ENCODE measurements at regions not wholly inside any gene's neighbourhood (a gene's known extent, or its start where the extent isn't known, plus 50 kb on each side); places are given as distances from the start of the nearest gene placed in this dataset.

DNA sequence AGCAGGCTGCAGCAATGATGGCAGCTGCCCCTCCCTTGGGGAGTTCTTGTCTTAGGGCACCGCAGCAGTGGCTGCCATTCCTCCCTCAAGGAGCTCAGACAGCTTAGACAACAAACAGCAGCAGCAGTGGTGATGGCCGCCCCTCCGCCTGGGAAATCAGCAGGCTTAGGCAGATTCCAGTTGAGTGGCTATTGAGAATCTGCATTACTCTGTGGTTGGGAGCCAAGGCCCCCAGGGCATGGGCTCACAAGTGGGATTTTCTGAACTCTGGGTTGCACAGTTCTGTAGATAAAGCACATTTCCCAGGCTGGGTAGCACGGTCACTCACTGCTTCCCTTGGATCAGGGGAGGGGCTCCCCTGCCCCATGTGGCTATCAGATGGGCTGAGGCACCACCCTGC is 1280.7 kb upstream of the TMPRSS15 start:
- Histone ChIP-seq H3K4me1 (ENCODE audit: insufficient read depth, low read length) (no peaks in the 10 kb centered on the region), H3K4me3 (ENCODE audit: insufficient read depth, low read depth, low read length) (no peak overlapping the region), H4K20me1 (ENCODE audit: insufficient read depth, low read length) (no peaks in the 10 kb centered on the region), H3K27ac (ENCODE audit: low read depth, low read length) (no peak overlapping the region), H3K36me3 (ENCODE audit: insufficient read depth, low read length) (no peaks in the 10 kb centered on the region), H3K9ac (ENCODE audit: low read length) (no peak overlapping the region), H3K79me2 (ENCODE audit: insufficient read depth, low read length) (no peaks in the 10 kb centered on the region), H2AFZ (ENCODE audit: low read depth, low read length) (no peak overlapping the region), H3K9me3 (ENCODE audit: insufficient read depth, low read depth, low read length) (peaks cover 7% of the 10 kb centered on the region), H3K4me2 (ENCODE audit: low read length) (no peak overlapping the region), H3K27me3 (ENCODE audit: insufficient read depth, low read length) (no peaks in the 10 kb centered on the region)
- no peaks in the 10 kb centered on the region for H3K4me1 Mint-ChIP-seq (ENCODE audit: low read depth, unreplicated experiment)
- FAIRE-seq = no peak
- no peak for DNase-seq (ENCODE audit: low read depth)
- H3K36me3 Mint-ChIP-seq (ENCODE audit: low read depth, unreplicated experiment) = no peaks in the 10 kb centered on the region
- H3K9me3 Mint-ChIP-seq (ENCODE audit: unreplicated experiment) = no peaks in the 10 kb centered on the region
- TF ChIP-seq EZH2 (IDR thresholded peaks at IDR 0.05; ENCODE audit: insufficient read depth, low read length) = no peak
- TF ChIP-seq, protein P1, sequence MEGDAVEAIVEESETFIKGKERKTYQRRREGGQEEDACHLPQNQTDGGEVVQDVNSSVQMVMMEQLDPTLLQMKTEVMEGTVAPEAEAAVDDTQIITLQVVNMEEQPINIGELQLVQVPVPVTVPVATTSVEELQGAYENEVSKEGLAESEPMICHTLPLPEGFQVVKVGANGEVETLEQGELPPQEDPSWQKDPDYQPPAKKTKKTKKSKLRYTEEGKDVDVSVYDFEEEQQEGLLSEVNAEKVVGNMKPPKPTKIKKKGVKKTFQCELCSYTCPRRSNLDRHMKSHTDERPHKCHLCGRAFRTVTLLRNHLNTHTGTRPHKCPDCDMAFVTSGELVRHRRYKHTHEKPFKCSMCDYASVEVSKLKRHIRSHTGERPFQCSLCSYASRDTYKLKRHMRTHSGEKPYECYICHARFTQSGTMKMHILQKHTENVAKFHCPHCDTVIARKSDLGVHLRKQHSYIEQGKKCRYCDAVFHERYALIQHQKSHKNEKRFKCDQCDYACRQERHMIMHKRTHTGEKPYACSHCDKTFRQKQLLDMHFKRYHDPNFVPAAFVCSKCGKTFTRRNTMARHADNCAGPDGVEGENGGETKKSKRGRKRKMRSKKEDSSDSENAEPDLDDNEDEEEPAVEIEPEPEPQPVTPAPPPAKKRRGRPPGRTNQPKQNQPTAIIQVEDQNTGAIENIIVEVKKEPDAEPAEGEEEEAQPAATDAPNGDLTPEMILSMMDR (IDR thresholded peaks at IDR 0.05; ENCODE audit: insufficient read depth, low read depth, low read length) = no peak
- no peak overlapping the region for H3K4me3 Mint-ChIP-seq (ENCODE audit: unreplicated experiment)
- H3K27me3 Mint-ChIP-seq (ENCODE audit: low read depth, unreplicated experiment) = no peaks in the 10 kb centered on the region
- H3K27ac Mint-ChIP-seq (ENCODE audit: unreplicated experiment) = no peak overlapping the region

DNA sequence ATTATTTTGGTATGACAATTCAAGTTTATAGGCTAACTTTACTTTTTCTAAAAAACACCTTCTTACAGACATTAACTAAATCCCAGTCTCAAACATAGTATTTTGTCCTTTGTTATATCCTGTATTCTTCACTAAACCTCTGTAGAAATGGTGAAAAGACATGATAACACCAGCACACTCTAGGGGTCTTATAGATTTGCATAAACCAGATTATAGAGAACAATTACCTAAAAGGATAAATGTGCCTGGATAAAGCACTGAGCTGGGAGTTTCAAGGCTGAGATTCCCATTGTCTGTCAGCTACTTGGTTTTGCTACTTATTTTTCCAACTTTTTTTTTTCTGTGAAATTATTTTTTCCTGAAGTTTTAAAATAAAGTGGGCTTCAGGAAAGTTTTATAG is 1288.6 kb upstream of the TMPRSS15 start:
- Histone ChIP-seq H3K4me1 (ENCODE audit: insufficient read depth, low read length) (no peaks in the 10 kb centered on the region), H3K4me3 (ENCODE audit: insufficient read depth, low read depth, low read length) (no peak overlapping the region), H2AFZ (ENCODE audit: low read depth, low read length) (no peak overlapping the region), H3K79me2 (ENCODE audit: insufficient read depth, low read length) (no peaks in the 10 kb centered on the region), H3K4me2 (ENCODE audit: low read length) (no peak overlapping the region), H3K36me3 (ENCODE audit: insufficient read depth, low read length) (no peaks in the 10 kb centered on the region), H3K27ac (ENCODE audit: low read depth, low read length) (no peak overlapping the region), H3K9ac (ENCODE audit: low read length) (no peak overlapping the region), H3K27me3 (ENCODE audit: insufficient read depth, low read length) (no peaks in the 10 kb centered on the region), H4K20me1 (ENCODE audit: insufficient read depth, low read length) (no peaks in the 10 kb centered on the region), H3K9me3 (ENCODE audit: insufficient read depth, low read depth, low read length) (no peaks in the 10 kb centered on the region)
- no peaks in the 10 kb centered on the region for H3K27me3 Mint-ChIP-seq (ENCODE audit: low read depth, unreplicated experiment)
- no peak for DNase-seq (ENCODE audit: low read depth)
- TF ChIP-seq EZH2 (IDR thresholded peaks at IDR 0.05; ENCODE audit: insufficient read depth, low read length) = no peak
- TF ChIP-seq, protein P1 (IDR thresholded peaks at IDR 0.05; ENCODE audit: insufficient read depth, low read depth, low read length) = no peak
- no peaks in the 10 kb centered on the region for H3K36me3 Mint-ChIP-seq (ENCODE audit: low read depth, unreplicated experiment)
- H3K27ac Mint-ChIP-seq (ENCODE audit: unreplicated experiment) = no peak overlapping the region
- no peaks in the 10 kb centered on the region for H3K4me1 Mint-ChIP-seq (ENCODE audit: low read depth, unreplicated experiment)
- no peak for FAIRE-seq
- no peaks in the 10 kb centered on the region for H3K9me3 Mint-ChIP-seq (ENCODE audit: unreplicated experiment)
- H3K4me3 Mint-ChIP-seq (ENCODE audit: unreplicated experiment) = no peak overlapping the region

DNA sequence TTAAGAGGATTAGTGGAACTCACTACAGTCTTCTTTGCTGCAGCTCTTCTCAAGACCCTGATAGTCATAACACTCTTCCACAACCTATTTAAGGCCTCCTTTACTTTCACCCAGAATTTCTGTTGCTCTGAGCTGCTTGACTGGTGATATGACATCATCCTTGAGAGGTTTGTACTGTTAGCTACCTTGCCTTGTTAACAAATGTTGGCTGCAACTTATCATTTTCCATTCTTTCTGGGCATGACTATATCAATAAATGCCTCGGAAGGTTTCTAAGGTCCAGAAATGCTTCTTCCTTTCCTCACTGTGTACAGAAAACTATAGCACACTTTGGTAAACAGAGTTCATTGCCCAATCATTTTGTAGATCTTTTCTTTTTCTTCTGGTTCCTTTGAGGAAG is 1292.2 kb upstream of the TMPRSS15 start:
- FAIRE-seq (no peak), DNase-seq (ENCODE audit: low read depth) (no peak)
- Histone ChIP-seq H4K20me1 (ENCODE audit: insufficient read depth, low read length) (no peaks in the 10 kb centered on the region), H3K9me3 (ENCODE audit: insufficient read depth, low read depth, low read length) (no peaks in the 10 kb centered on the region), H2AFZ (ENCODE audit: low read depth, low read length) (no peak overlapping the region), H3K79me2 (ENCODE audit: insufficient read depth, low read length) (no peaks in the 10 kb centered on the region), H3K27ac (ENCODE audit: low read depth, low read length) (no peak overlapping the region), H3K36me3 (ENCODE audit: insufficient read depth, low read length) (no peaks in the 10 kb centered on the region), H3K4me2 (ENCODE audit: low read length) (no peak overlapping the region), H3K9ac (ENCODE audit: low read length) (no peak overlapping the region), H3K27me3 (ENCODE audit: insufficient read depth, low read length) (no peaks in the 10 kb centered on the region), H3K4me1 (ENCODE audit: insufficient read depth, low read length) (no peaks in the 10 kb centered on the region), H3K4me3 (ENCODE audit: insufficient read depth, low read depth, low read length) (no peak overlapping the region)
- no peaks in the 10 kb centered on the region for H3K4me1 Mint-ChIP-seq (ENCODE audit: low read depth, unreplicated experiment)
- no peaks in the 10 kb centered on the region for H3K36me3 Mint-ChIP-seq (ENCODE audit: low read depth, unreplicated experiment)
- no peak overlapping the region for H3K27ac Mint-ChIP-seq (ENCODE audit: unreplicated experiment)
- no peaks in the 10 kb centered on the region for H3K27me3 Mint-ChIP-seq (ENCODE audit: low read depth, unreplicated experiment)
- H3K9me3 Mint-ChIP-seq (ENCODE audit: unreplicated experiment) = no peaks in the 10 kb centered on the region
- TF ChIP-seq EZH2 (IDR thresholded peaks at IDR 0.05; ENCODE audit: insufficient read depth, low read length) = no peak
- TF ChIP-seq, protein P1 (IDR thresholded peaks at IDR 0.05; ENCODE audit: insufficient read depth, low read depth, low read length) = no peak
- no peak overlapping the region for H3K4me3 Mint-ChIP-seq (ENCODE audit: unreplicated experiment)

All from astrocyte (in vitro differentiated cells and primary cell).